PC-9 (cell line): ENCODE measurements at regions not wholly inside any gene's neighbourhood (a gene's known extent, or its start where the extent isn't known, plus 50 kb on each side); places are given as distances from the start of the nearest gene placed in this dataset.

Source experiments
- EZH2 ChIP-seq: fragments of 200-600 bp; sonication (generic); IDR thresholded peaks from 2 replicates; pipeline ENCODE4 v1.8.0; 2017; ENCODE audit warnings: antibody characterized with exemption, low read depth
- TF ChIP-seq, protein P1 (sequence below): fragments of 200-600 bp; sonication (generic); conservative IDR thresholded peaks from 2 replicates; pipeline ENCODE4 v1.6.1; 2017; ENCODE audit warnings: mixed run types, antibody characterized with exemption, mild to moderate bottlenecking, moderate library complexity

DNA sequence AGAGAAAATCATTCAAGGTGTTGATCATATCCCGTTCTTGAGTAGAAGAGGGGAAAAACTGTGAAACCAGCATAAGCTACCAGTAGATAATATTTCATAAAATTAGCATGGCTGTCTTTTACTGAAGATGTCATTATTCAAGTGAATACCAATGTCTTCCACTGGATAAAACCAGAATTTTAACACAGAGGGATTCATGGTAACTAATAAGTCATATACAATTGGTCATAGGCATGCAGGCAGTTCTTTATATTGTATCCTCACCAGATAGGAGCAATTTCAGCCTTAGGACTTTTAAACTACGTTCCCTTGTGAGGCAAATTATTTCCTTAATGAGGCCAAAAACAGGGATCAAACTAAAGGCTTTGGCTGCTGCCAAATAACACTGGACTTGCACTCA is 202.3 kb upstream of the PITRM1 start:
- TF ChIP-seq, protein P1, sequence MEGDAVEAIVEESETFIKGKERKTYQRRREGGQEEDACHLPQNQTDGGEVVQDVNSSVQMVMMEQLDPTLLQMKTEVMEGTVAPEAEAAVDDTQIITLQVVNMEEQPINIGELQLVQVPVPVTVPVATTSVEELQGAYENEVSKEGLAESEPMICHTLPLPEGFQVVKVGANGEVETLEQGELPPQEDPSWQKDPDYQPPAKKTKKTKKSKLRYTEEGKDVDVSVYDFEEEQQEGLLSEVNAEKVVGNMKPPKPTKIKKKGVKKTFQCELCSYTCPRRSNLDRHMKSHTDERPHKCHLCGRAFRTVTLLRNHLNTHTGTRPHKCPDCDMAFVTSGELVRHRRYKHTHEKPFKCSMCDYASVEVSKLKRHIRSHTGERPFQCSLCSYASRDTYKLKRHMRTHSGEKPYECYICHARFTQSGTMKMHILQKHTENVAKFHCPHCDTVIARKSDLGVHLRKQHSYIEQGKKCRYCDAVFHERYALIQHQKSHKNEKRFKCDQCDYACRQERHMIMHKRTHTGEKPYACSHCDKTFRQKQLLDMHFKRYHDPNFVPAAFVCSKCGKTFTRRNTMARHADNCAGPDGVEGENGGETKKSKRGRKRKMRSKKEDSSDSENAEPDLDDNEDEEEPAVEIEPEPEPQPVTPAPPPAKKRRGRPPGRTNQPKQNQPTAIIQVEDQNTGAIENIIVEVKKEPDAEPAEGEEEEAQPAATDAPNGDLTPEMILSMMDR = no peak
- TF ChIP-seq EZH2 = no peak
